Parathyroid adenoma (tissue), 2 donors: ENCODE measurements at regions not wholly inside any gene's neighbourhood (a gene's known extent, or its start where the extent isn't known, plus 50 kb on each side); places are given as distances from the start of the nearest gene placed in this dataset.

Experiments used
- H2AFZ ChIP-seq: fragments of 300-600 bp; sonication (generic); one replicate; pipeline ENCODE4 v1.7.0; 2017; ENCODE audit warnings: antibody characterized with exemption, mild to moderate bottlenecking
- H3K27ac ChIP-seq: fragments of 300-600 bp; sonication (generic); one replicate; pipeline ENCODE4 v1.7.0; 2017
- H3K27me3 ChIP-seq: fragments of 300-600 bp; sonication (generic); one replicate; pipeline ENCODE4 v1.7.0; 2017; ENCODE audit warnings: low read length; ENCODE audit not compliant: control insufficient read depth, insufficient read depth
- H3K36me3 ChIP-seq: fragments of 300-600 bp; sonication (generic); one replicate; pipeline ENCODE4 v1.7.0; 2017; ENCODE audit warnings: low read length; ENCODE audit not compliant: control insufficient read depth, insufficient read depth
- H3K4me1 ChIP-seq: fragments of 300-600 bp; sonication (generic); one replicate; pipeline ENCODE4 v1.7.0; 2017; ENCODE audit warnings: control low read depth
- H3K4me2 ChIP-seq: fragments of 300-600 bp; sonication (generic); one replicate; pipeline ENCODE4 v1.7.0; 2017; ENCODE audit warnings: low read length
- H3K4me3 ChIP-seq: fragments of 300-600 bp; sonication (generic); one replicate; pipeline ENCODE4 v1.7.0; 2017; ENCODE audit warnings: low read depth, low read length
- H3K79me2 ChIP-seq: fragments of 300-600 bp; sonication (generic); one replicate; pipeline ENCODE4 v1.7.0; 2017; ENCODE audit warnings: control low read depth
- H3K9ac ChIP-seq: fragments of 300-600 bp; sonication (generic); one replicate; pipeline ENCODE4 v1.7.0; 2017; ENCODE audit warnings: mild to moderate bottlenecking
- H3K9me3 ChIP-seq: fragments of 300-600 bp; sonication (generic); one replicate; pipeline ENCODE4 v1.7.0; 2017; ENCODE audit warnings: low read length; ENCODE audit not compliant: control insufficient read depth
- TF ChIP-seq, protein P1 (sequence below): fragments of 300-600 bp; sonication (generic); IDR thresholded peaks from one replicate; pipeline ENCODE4 v1.7.0; 2017; ENCODE audit warnings: antibody characterized with exemption, mild to moderate bottlenecking
- donor health status: primary hyperparathyroidism.

DNA sequence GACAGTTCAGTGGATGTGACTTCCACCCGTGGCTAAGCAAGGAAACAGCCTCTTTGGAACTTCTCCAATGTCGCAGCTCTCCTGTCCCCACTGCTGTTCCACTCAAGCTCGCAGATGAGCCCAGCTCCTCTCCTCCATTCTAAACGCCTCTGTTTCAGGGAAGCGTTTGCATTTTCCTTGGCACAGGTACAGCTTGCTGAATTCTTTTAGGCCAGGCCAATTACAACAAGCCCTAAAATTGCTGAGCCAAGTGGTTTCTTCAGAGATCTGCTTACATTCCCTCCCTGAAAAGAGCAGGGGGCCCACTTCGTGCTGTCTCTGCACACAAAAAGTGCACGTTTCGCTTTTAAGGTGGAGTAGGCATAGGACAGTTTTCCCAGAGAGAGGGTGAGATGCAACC, 91.5 kb upstream of the BLID start:
- H2AFZ ChIP-seq: peak overlapping the region; percentile 62
- H3K27me3 ChIP-seq: no peaks in the 10 kb centered on the region
- no peaks in the 10 kb centered on the region for H3K9me3 ChIP-seq
- H3K9ac ChIP-seq: no peak overlapping the region
- H3K36me3 ChIP-seq: no peaks in the 10 kb centered on the region
- no peak overlapping the region for H3K4me2 ChIP-seq
- peak overlapping the region; percentile 94 for H3K27ac ChIP-seq
- H3K4me3 ChIP-seq: no peak overlapping the region
- TF ChIP-seq, protein P1, sequence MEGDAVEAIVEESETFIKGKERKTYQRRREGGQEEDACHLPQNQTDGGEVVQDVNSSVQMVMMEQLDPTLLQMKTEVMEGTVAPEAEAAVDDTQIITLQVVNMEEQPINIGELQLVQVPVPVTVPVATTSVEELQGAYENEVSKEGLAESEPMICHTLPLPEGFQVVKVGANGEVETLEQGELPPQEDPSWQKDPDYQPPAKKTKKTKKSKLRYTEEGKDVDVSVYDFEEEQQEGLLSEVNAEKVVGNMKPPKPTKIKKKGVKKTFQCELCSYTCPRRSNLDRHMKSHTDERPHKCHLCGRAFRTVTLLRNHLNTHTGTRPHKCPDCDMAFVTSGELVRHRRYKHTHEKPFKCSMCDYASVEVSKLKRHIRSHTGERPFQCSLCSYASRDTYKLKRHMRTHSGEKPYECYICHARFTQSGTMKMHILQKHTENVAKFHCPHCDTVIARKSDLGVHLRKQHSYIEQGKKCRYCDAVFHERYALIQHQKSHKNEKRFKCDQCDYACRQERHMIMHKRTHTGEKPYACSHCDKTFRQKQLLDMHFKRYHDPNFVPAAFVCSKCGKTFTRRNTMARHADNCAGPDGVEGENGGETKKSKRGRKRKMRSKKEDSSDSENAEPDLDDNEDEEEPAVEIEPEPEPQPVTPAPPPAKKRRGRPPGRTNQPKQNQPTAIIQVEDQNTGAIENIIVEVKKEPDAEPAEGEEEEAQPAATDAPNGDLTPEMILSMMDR: no peak
- peaks cover 31% of the 10 kb centered on the region for H3K4me1 ChIP-seq
- no peaks in the 10 kb centered on the region for H3K79me2 ChIP-seq

DNA sequence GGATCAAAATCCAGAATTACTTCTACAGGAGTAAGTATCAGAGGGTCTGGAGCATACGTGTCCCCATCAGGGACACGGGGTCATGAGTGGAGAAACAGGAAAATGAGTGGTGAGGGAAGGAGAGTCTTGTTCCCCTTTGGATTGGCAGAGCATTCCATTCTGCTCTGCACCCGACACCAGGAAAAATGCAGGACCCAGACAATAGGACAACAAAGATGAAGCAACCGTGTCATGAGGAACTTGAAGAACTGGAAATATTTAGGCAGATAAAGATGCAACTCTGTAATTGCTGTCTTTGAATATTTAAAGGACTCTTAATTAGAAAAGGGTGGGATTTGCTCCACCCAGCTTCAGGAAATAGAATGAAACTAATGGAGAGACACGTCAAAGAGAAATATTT, 89.0 kb upstream of the BLID start:
- H3K9ac ChIP-seq: no peak overlapping the region
- no peaks in the 10 kb centered on the region for H3K27me3 ChIP-seq
- H3K36me3 ChIP-seq: no peaks in the 10 kb centered on the region
- peaks cover 28% of the 10 kb centered on the region for H3K4me1 ChIP-seq
- peak overlapping the region; percentile 94 for H3K27ac ChIP-seq
- H3K79me2 ChIP-seq: peaks cover 4% of the 10 kb centered on the region
- no peak overlapping the region for H3K4me3 ChIP-seq
- TF ChIP-seq, protein P1: no peak
- H3K9me3 ChIP-seq: no peaks in the 10 kb centered on the region
- peak overlapping the region; percentile 51 for H2AFZ ChIP-seq
- H3K4me2 ChIP-seq: no peak overlapping the region

- Histone ChIP-seq H2AFZ (no peak overlapping the region), H3K4me3 (no peak overlapping the region), H3K9ac (no peak overlapping the region), H3K4me1 (peaks cover 23% of the 10 kb centered on the region), H3K36me3 (no peaks in the 10 kb centered on the region), H3K27me3 (no peaks in the 10 kb centered on the region), H3K27ac (peak overlapping the region; percentile 94), H3K4me2 (no peak overlapping the region), H3K79me2 (peaks cover 4% of the 10 kb centered on the region), H3K9me3 (no peaks in the 10 kb centered on the region)
- TF ChIP-seq, protein P1: no peak
These were observed 88.2 kb upstream of the BLID start for GRCh38 chr11:122204206-122204605.

GRCh38 chr11:122202951-122203456, 87.0 kb upstream of the BLID start:
- no peak overlapping the region for H3K9ac ChIP-seq
- no peak overlapping the region for H3K4me3 ChIP-seq
- H2AFZ ChIP-seq: peak overlapping the region; percentile 28

More at GRCh38 chr11:122202951-122203456, 87.0 kb upstream of the BLID start:
- H3K27ac ChIP-seq: no peak overlapping the region
- peaks cover 11% of the 10 kb centered on the region for H3K4me1 ChIP-seq
- no peaks in the 10 kb centered on the region for H3K27me3 ChIP-seq
- H3K9me3 ChIP-seq: no peaks in the 10 kb centered on the region
- TF ChIP-seq, protein P1: peak; percentile 91
- no peaks in the 10 kb centered on the region for H3K36me3 ChIP-seq
- peak overlapping the region; percentile 9 for H3K4me2 ChIP-seq
- H3K79me2 ChIP-seq: peaks cover 8% of the 10 kb centered on the region
